Thymus (tissue), 11 donors: ENCODE measurements at regions not wholly inside any gene's neighbourhood (a gene's known extent, or its start where the extent isn't known, plus 50 kb on each side); places are given as distances from the start of the nearest gene placed in this dataset.

Source experiments
- DNase-seq, 9 donors: peaks; one replicate each; pipeline ENCODE4 v3.0.0-alpha.2; 2013; ENCODE audit warnings: low spot score in 9 of 9, low read depth in 6 of 9, missing footprints in 1 of 9
- H3K27ac ChIP-seq, 2 donors: one replicate each; pipeline ENCODE4 v1.5.1; 2013; ENCODE audit warnings: control low read depth in 1 of 2, low read depth in 1 of 2, low read length in 1 of 2, mild to moderate bottlenecking in 1 of 2, moderate library complexity in 1 of 2
- H3K27me3 ChIP-seq, 2 donors: one replicate each; pipeline ENCODE4 v1.5.1; 2013; ENCODE audit warnings: low read length in 1 of 2; ENCODE audit not compliant: control insufficient read depth in 2 of 2, insufficient read depth in 1 of 2
- H3K36me3 ChIP-seq, 2 donors: one replicate each; pipeline ENCODE4 v1.5.1; 2013; ENCODE audit warnings: low read length in 1 of 2, mild to moderate bottlenecking in 1 of 2, moderate library complexity in 1 of 2; ENCODE audit not compliant: control insufficient read depth in 2 of 2, insufficient read depth in 2 of 2
- H3K4me1 ChIP-seq, 2 donors: one replicate each; pipeline ENCODE4 v1.5.1; 2013; ENCODE audit warnings: low read length in 2 of 2; ENCODE audit not compliant: control insufficient read depth in 2 of 2, insufficient read depth in 2 of 2
- H3K4me3 ChIP-seq, 2 donors: one replicate each; pipeline ENCODE4 v1.5.1; 2013; ENCODE audit warnings: low read length in 2 of 2, control low read depth in 1 of 2, mild to moderate bottlenecking in 1 of 2
- H3K9me3 ChIP-seq, 2 donors: one replicate each; pipeline ENCODE4 v1.5.1; 2013; ENCODE audit warnings: low read length in 1 of 2, mild to moderate bottlenecking in 1 of 2; ENCODE audit not compliant: control insufficient read depth in 2 of 2, insufficient read depth in 1 of 2
- WGBS: extraction: QIAGEN DNeasy Blood & Tissue Kit; methylation state at CpG from one replicate; pipeline ENCODE4 v1.1.7; 2013; 5-methylcytosine and 5-hydroxymethylcytosine counted together
- donor health status: healthy.

- Histone ChIP-seq H3K4me1 (no peaks in the 10 kb centered on the region), H3K9me3 (no peaks in the 10 kb centered on the region), H3K36me3 (no peaks in the 10 kb centered on the region), H3K4me3 (no peak overlapping the region), H3K27me3 (no peaks in the 10 kb centered on the region), H3K27ac (no peak overlapping the region)
- DNase-seq, result no peak
These were observed 205.2 kb downstream of the SEC61B start for GRCh38 chr9:99427260-99427659.

GRCh38 chr9:99430301-99430700, 208.2 kb downstream of the SEC61B start:
- Histone ChIP-seq H3K27me3 (no peaks in the 10 kb centered on the region), H3K4me1 (peaks cover 0 to 3% of the 10 kb centered on the region in 2 donors), H3K27ac (no peak overlapping the region), H3K36me3 (no peaks in the 10 kb centered on the region), H3K4me3 (no peak overlapping the region), H3K9me3 (no peaks in the 10 kb centered on the region)
- no peak for DNase-seq
- 97% methylated on average over 2 of the region's 2 CpGs for WGBS

GRCh38 chr9:99431103-99431502, 209.0 kb downstream of the SEC61B start:
- Histone ChIP-seq H3K4me1 (peaks cover 0 to 3% of the 10 kb centered on the region in 2 donors), H3K4me3 (no peak overlapping the region), H3K27ac (no peak overlapping the region), H3K27me3 (no peaks in the 10 kb centered on the region), H3K36me3 (no peaks in the 10 kb centered on the region), H3K9me3 (no peaks in the 10 kb centered on the region)
- WGBS, result 94% methylated on average over 1 of the region's 1 CpG
- no peak for DNase-seq

- Histone ChIP-seq H3K27me3 (no peaks in the 10 kb centered on the region), H3K4me1 (peaks cover 0 to 3% of the 10 kb centered on the region in 2 donors), H3K27ac (no peak overlapping the region), H3K36me3 (no peaks in the 10 kb centered on the region), H3K4me3 (no peak overlapping the region), H3K9me3 (no peaks in the 10 kb centered on the region)
- 97% methylated on average over 4 of the region's 4 CpGs for WGBS
- DNase-seq, result no peak
These were observed 210.0 kb downstream of the SEC61B start for GRCh38 chr9:99432075-99432474.

GRCh38 chr9:99433095-99433494, 211.0 kb downstream of the SEC61B start:
- H3K4me3 ChIP-seq, result no peak overlapping the region
- peaks cover 0 to 3% of the 10 kb centered on the region in 2 donors for H3K4me1 ChIP-seq
- H3K27me3 ChIP-seq, result no peaks in the 10 kb centered on the region
- no peaks in the 10 kb centered on the region for H3K9me3 ChIP-seq
- H3K27ac ChIP-seq, result no peak overlapping the region
- H3K36me3 ChIP-seq, result no peaks in the 10 kb centered on the region
- 82% methylated on average over 4 of the region's 4 CpGs for WGBS
- DNase-seq, result no peak

GRCh38 chr9:99433555-99433954, 211.5 kb downstream of the SEC61B start:
- Histone ChIP-seq H3K4me1 (peaks cover 0 to 3% of the 10 kb centered on the region in 2 donors), H3K27me3 (no peaks in the 10 kb centered on the region), H3K4me3 (no peak overlapping the region), H3K27ac (no peak overlapping the region), H3K36me3 (no peaks in the 10 kb centered on the region), H3K9me3 (no peaks in the 10 kb centered on the region)
- 69% methylated on average over 3 of the region's 3 CpGs for WGBS
- DNase-seq, result peak in 4 of 9 donors; percentile 1 to 27 (median 4)

GRCh38 chr9:99436616-99437015, 214.5 kb downstream of the SEC61B start:
- no peak overlapping the region for H3K4me3 ChIP-seq
- peaks cover 0 to 3% of the 10 kb centered on the region in 2 donors for H3K4me1 ChIP-seq
- H3K9me3 ChIP-seq, result no peaks in the 10 kb centered on the region
- DNase-seq, result no peak
- WGBS, result 95% methylated on average over 5 of the region's 5 CpGs
- H3K27ac ChIP-seq, result no peak overlapping the region
- no peaks in the 10 kb centered on the region for H3K36me3 ChIP-seq
- H3K27me3 ChIP-seq, result no peaks in the 10 kb centered on the region

- WGBS, result 97% methylated on average over 3 of the region's 3 CpGs
- peaks cover 0 to 3% of the 10 kb centered on the region in 2 donors for H3K4me1 ChIP-seq
These were observed 215.1 kb downstream of the SEC61B start for GRCh38 chr9:99437145-99437544.

GRCh38 chr9:99438596-99438995, 216.5 kb downstream of the SEC61B start:
- H3K9me3 ChIP-seq, result no peaks in the 10 kb centered on the region
- no peak for DNase-seq
- no peak overlapping the region for H3K27ac ChIP-seq
- no peaks in the 10 kb centered on the region for H3K4me1 ChIP-seq
- H3K27me3 ChIP-seq, result no peaks in the 10 kb centered on the region
- 95% methylated on average over 2 of the region's 2 CpGs for WGBS
- no peaks in the 10 kb centered on the region for H3K36me3 ChIP-seq
- no peak overlapping the region for H3K4me3 ChIP-seq

More at GRCh38 chr9:99437145-99437544, 215.1 kb downstream of the SEC61B start:
- H3K27ac ChIP-seq, result no peak overlapping the region
- DNase-seq, result no peak
- H3K27me3 ChIP-seq, result no peaks in the 10 kb centered on the region
- no peak overlapping the region for H3K4me3 ChIP-seq
- no peaks in the 10 kb centered on the region for H3K9me3 ChIP-seq
- no peaks in the 10 kb centered on the region for H3K36me3 ChIP-seq

- Histone ChIP-seq H3K27ac (no peak overlapping the region), H3K36me3 (no peaks in the 10 kb centered on the region), H3K4me1 (no peaks in the 10 kb centered on the region), H3K27me3 (no peaks in the 10 kb centered on the region), H3K9me3 (no peaks in the 10 kb centered on the region), H3K4me3 (no peak overlapping the region)
- no peak for DNase-seq
These were observed 219.7 kb downstream of the SEC61B start for GRCh38 chr9:99441829-99442228.
